ENCODE measurements at regions not wholly inside any gene's neighbourhood (a gene's known extent, or its start where the extent isn't known, plus 50 kb on each side); places are given as distances from the start of the nearest gene placed in this dataset.

- TF ChIP-seq CTCF (IDR thresholded peaks at IDR 0.05; ENCODE audit: insufficient read depth, low read depth, low read length) = no peak
- CTCF ChIA-PET = no interaction called here
- H3K27me3 ChIP-seq (ENCODE audit: control insufficient read depth, insufficient read depth, low read length) = peaks cover 19% of the 10 kb centered on the region
- no peak for DNase-seq (ENCODE audit: low read depth)
- H3K4me3 ChIP-seq (ENCODE audit: low read depth, low read length) = no peak overlapping the region
- no peaks in the 10 kb centered on the region for H3K36me3 ChIP-seq (ENCODE audit: control insufficient read depth, insufficient read depth, low read length)
- POLR2A ChIA-PET = no interaction called here
Measured at GRCh38 chr10:28805390-28805789, 128.1 kb downstream of the BAMBI start.

- POLR2A ChIA-PET = no interaction called here
- Histone ChIP-seq H3K4me3 (ENCODE audit: low read depth, low read length) (no peak overlapping the region), H3K27me3 (ENCODE audit: control insufficient read depth, insufficient read depth, low read length) (peaks cover 14% of the 10 kb centered on the region), H3K36me3 (ENCODE audit: control insufficient read depth, insufficient read depth, low read length) (no peaks in the 10 kb centered on the region)
- DNase-seq (ENCODE audit: low read depth) = no peak
- TF ChIP-seq CTCF (IDR thresholded peaks at IDR 0.05; ENCODE audit: insufficient read depth, low read depth, low read length) = no peak
- CTCF ChIA-PET = no interaction called here
Measured at GRCh38 chr10:28806488-28806941, 129.2 kb downstream of the BAMBI start.

- no peak for DNase-seq (ENCODE audit: low read depth)
- Histone ChIP-seq H3K36me3 (ENCODE audit: control insufficient read depth, insufficient read depth, low read length) (no peaks in the 10 kb centered on the region), H3K4me3 (ENCODE audit: low read depth, low read length) (no peak overlapping the region), H3K27me3 (ENCODE audit: control insufficient read depth, insufficient read depth, low read length) (peaks cover 11% of the 10 kb centered on the region)
- ChIA-PET POLR2A (no interaction called here), CTCF (no interaction called here)
- TF ChIP-seq CTCF (IDR thresholded peaks at IDR 0.05; ENCODE audit: insufficient read depth, low read depth, low read length) = no peak
Measured at GRCh38 chr10:28806951-28807759, 129.8 kb downstream of the BAMBI start.

GRCh38 chr10:28807760-28808613 is 130.7 kb downstream of the BAMBI start:
- Histone ChIP-seq H3K27me3 (ENCODE audit: control insufficient read depth, insufficient read depth, low read length) (peaks cover 10% of the 10 kb centered on the region), H3K36me3 (ENCODE audit: control insufficient read depth, insufficient read depth, low read length) (no peaks in the 10 kb centered on the region), H3K4me3 (ENCODE audit: low read depth, low read length) (no peak overlapping the region)
- ChIA-PET POLR2A (no interaction called here), CTCF (interaction anchor here (0.7 kb wide), 1 partner anchor 64 kb away, joined by 4 read pairs; no protein-coding TSS in a partner anchor)
- no peak for TF ChIP-seq CTCF (IDR thresholded peaks at IDR 0.05; ENCODE audit: insufficient read depth, low read depth, low read length)
- DNase-seq (ENCODE audit: low read depth) = no peak

- H3K36me3 ChIP-seq (ENCODE audit: control insufficient read depth, insufficient read depth, low read length) = no peaks in the 10 kb centered on the region
- H3K27me3 ChIP-seq (ENCODE audit: control insufficient read depth, insufficient read depth, low read length) = peaks cover 10% of the 10 kb centered on the region
- DNase-seq (ENCODE audit: low read depth) = no peak
- POLR2A ChIA-PET = no interaction called here
- TF ChIP-seq CTCF (IDR thresholded peaks at IDR 0.05; ENCODE audit: insufficient read depth, low read depth, low read length) = no peak
- CTCF ChIA-PET = no interaction called here
- H3K4me3 ChIP-seq (ENCODE audit: low read depth, low read length) = no peak overlapping the region
Measured at GRCh38 chr10:28808693-28809092, 131.4 kb downstream of the BAMBI start.

Data from BJ (cell line).